ENCODE measurements at regions not wholly inside any gene's neighbourhood (a gene's known extent, or its start where the extent isn't known, plus 50 kb on each side); places are given as distances from the start of the nearest gene placed in this dataset.
A peak's percentile ranks its signal among the peaks of the same experiment; 100 is the strongest.
"Not testable (repeated sequence)": the region's sequence is repeated elsewhere in the genome, so short reads cannot be mapped to it uniquely, and the experiment has no call there.

DNA sequence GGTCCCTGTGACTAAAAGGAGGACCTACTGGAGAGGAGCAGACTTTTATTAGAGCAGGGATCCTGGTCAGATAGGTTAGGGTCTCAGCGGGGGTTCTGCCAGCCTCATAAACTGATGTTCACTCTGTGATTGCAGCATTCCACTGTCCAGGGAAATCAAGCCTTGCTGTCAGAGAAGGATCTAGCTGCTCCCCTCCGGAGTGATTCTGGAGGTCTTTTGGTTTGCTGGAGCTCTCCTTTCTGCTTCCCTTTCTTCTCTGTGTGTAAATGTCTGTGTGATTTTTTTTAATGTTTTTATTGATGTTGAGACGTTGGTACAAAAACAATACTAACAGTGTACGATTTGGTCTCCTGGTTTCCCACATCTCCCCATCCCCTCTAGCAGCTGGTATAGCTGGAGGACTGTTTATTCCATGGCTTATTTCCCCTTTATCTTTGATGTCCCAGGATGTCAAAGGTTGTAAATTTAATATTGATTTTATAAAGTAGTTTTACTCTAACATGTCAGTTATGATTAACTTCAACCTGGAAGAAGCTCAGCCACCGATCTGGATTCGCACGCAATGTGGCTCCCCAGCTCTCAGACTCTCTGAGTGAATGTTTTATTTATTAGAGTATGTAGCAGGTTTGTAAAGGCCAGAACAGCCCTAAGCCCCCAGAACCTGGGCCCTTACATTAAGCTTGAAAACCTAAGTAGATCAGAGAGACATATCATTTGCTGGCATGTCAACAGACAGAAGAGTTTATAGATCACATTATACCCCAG, 202.3 kb upstream of the G2E3 start:
- no peaks in the 10 kb centered on the region for H3K9me3 Mint-ChIP-seq
- Histone ChIP-seq H2AFZ (replicated peaks) (no peak overlapping the region), H3K9ac (no peak overlapping the region), H3K79me2 (ENCODE audit: low read depth) (no peaks in the 10 kb centered on the region), H3K27me3 (no peaks in the 10 kb centered on the region), H3K4me1 (peaks cover 8% of the 10 kb centered on the region), H3K4me2 (no peak overlapping the region), H3K36me3 (no peaks in the 10 kb centered on the region), H3K9me3 (ENCODE audit: low read depth) (no peaks in the 10 kb centered on the region), H3F3A (ENCODE audit: low read depth) (no peaks in the 10 kb centered on the region), H4K20me1 (ENCODE audit: low read depth) (no peaks in the 10 kb centered on the region), H3K4me3 (no peak overlapping the region), H3K27ac (no peak overlapping the region)
- H3K27ac Mint-ChIP-seq: no peak overlapping the region
- no peaks in the 10 kb centered on the region for H3K36me3 Mint-ChIP-seq
- peaks cover 19% of the 10 kb centered on the region for H3K4me1 Mint-ChIP-seq
- peaks cover 2% of the 10 kb centered on the region for H3K27me3 Mint-ChIP-seq (ENCODE audit: insufficient read depth, low read depth)
- no peak for DNase-seq (ENCODE audit: low spot score)
- TF ChIP-seq, protein P1, sequence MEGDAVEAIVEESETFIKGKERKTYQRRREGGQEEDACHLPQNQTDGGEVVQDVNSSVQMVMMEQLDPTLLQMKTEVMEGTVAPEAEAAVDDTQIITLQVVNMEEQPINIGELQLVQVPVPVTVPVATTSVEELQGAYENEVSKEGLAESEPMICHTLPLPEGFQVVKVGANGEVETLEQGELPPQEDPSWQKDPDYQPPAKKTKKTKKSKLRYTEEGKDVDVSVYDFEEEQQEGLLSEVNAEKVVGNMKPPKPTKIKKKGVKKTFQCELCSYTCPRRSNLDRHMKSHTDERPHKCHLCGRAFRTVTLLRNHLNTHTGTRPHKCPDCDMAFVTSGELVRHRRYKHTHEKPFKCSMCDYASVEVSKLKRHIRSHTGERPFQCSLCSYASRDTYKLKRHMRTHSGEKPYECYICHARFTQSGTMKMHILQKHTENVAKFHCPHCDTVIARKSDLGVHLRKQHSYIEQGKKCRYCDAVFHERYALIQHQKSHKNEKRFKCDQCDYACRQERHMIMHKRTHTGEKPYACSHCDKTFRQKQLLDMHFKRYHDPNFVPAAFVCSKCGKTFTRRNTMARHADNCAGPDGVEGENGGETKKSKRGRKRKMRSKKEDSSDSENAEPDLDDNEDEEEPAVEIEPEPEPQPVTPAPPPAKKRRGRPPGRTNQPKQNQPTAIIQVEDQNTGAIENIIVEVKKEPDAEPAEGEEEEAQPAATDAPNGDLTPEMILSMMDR (IDR thresholded peaks at IDR 0.05): no peak
- TF ChIP-seq EZH2 (IDR thresholded peaks at IDR 0.05) (no peak), EZH2phosphoT487 (IDR thresholded peaks at IDR 0.05) (no peak)
- H3K4me3 Mint-ChIP-seq: no peak overlapping the region

DNA sequence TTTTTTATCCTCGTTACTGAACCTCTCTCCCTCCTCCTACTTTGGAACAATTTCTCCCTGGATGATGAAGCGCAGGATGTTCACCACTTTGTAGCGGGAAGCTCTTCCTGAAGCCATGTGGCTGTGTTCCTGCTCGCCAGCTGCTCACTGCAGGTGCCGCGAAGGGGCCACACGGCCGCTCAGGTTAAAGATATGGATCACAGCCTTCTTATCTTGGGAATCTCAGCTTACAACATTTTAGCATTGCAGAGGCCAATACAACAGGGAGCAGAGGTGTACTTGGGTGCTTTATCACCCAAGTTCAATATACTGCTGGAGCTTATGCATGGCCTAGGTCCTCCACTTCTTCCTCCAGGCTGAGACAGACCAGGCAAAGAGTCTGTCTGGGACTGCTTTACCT, 201.2 kb upstream of the G2E3 start:
- no peak overlapping the region for H3K27ac ChIP-seq
- H4K20me1 ChIP-seq (ENCODE audit: low read depth): no peaks in the 10 kb centered on the region
- no peaks in the 10 kb centered on the region for H3F3A ChIP-seq (ENCODE audit: low read depth)
- peaks cover 24% of the 10 kb centered on the region for H3K4me1 Mint-ChIP-seq
- TF ChIP-seq EZH2 (IDR thresholded peaks at IDR 0.05) (no peak), EZH2phosphoT487 (IDR thresholded peaks at IDR 0.05) (no peak)
- TF ChIP-seq, protein P1 (IDR thresholded peaks at IDR 0.05): no peak
- no peak overlapping the region for H3K4me3 ChIP-seq
- H2AFZ ChIP-seq (replicated peaks): no peak overlapping the region
- no peaks in the 10 kb centered on the region for H3K79me2 ChIP-seq (ENCODE audit: low read depth)
- no peaks in the 10 kb centered on the region for H3K9me3 ChIP-seq (ENCODE audit: low read depth)
- no peaks in the 10 kb centered on the region for H3K36me3 Mint-ChIP-seq
- H3K9ac ChIP-seq: no peak overlapping the region
- H3K9me3 Mint-ChIP-seq: no peaks in the 10 kb centered on the region
- no peak for DNase-seq (ENCODE audit: low spot score)
- no peaks in the 10 kb centered on the region for H3K27me3 ChIP-seq
- no peak overlapping the region for H3K4me2 ChIP-seq
- H3K4me3 Mint-ChIP-seq: no peak overlapping the region
- no peak overlapping the region for H3K27ac Mint-ChIP-seq
- H3K27me3 Mint-ChIP-seq (ENCODE audit: insufficient read depth, low read depth): peaks cover 2% of the 10 kb centered on the region
- H3K4me1 ChIP-seq: peaks cover 8% of the 10 kb centered on the region
- no peaks in the 10 kb centered on the region for H3K36me3 ChIP-seq

DNA sequence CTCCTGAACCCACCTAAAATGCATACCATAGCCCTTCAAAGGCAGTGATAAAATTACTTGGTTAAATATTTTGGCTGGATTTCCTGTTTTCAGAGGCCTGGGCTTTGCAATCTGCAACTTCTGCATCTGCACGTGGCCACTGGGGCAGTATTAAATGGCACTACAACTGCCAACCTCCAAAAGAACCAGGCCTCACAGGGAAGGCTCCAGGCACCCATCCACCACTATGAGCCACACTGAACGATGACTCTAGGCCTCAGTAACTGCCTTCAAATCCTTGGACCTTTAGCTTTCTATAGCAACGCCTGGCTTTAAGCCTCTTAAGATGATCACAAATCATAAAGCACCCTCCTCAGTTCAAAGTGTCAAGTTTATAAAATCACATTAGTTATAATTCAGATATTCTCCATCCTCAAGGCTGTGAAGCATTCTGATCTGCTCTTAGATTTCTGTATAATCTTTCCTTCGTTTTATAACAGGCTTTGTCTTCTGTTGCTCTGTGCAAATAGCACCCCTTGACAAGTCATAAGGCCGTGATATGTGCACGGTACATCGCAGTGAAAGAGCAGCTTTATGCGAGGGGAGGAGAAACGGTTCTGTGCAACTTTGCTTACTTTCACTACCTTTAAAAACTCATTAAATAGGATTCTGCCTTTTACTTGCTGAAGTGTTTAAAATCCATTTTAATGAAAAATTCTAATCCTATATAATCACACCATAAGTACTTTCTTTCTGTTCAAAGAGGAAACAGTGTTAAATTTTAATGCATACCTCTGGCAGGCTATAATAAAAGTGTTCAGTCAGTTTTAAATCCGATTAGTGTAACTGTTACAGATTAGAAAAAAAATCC, 196.4 kb upstream of the G2E3 start:
- Histone ChIP-seq H3K4me3 (no peak overlapping the region), H3K4me1 (no peaks in the 10 kb centered on the region)
- peaks cover 2% of the 10 kb centered on the region for H3K27me3 Mint-ChIP-seq (ENCODE audit: insufficient read depth, low read depth)

DNA sequence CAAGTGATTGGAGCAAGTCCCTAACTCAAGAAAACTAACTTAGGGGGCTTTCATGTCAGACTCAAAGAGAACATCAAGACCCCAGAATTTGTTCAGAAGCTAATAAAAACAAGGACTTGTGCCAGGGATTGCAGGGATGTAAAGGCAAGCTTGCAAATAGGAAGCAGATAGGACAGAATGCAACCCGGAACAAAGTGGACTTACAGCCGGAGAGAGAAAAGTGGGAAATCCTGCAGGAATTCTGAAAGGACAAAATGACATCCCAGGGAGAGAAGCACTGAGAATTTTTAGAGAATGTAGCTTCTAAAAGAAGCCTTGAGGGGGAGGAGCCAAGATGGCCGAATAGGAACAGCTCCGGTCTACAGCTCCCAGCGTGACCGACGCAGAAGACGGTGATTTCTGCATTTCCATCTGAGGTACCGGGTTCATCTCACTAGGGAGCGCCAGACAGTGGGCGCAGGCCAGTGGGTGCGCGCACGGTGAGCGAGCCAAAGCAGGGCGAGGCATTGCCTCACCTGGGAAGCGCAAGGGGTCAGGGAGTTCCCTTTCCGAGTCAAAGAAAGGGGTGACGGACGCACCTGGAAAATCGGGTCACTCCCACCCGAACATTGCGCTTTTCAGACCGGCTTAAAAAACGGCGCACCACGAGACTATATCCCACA, 195.6 kb upstream of the G2E3 start:
- not testable (repeated sequence) for H3K9me3 ChIP-seq (ENCODE audit: low read depth); H3K4me1 ChIP-seq; H3F3A ChIP-seq (ENCODE audit: low read depth); H3K9ac ChIP-seq; H3K36me3 ChIP-seq; DNase-seq (ENCODE audit: low spot score); H3K27ac Mint-ChIP-seq; H4K20me1 ChIP-seq (ENCODE audit: low read depth); H3K79me2 ChIP-seq (ENCODE audit: low read depth); H3K4me1 Mint-ChIP-seq; H3K36me3 Mint-ChIP-seq; H3K9me3 Mint-ChIP-seq; H3K27ac ChIP-seq; H3K4me3 ChIP-seq; H3K4me2 ChIP-seq; H3K27me3 Mint-ChIP-seq (ENCODE audit: insufficient read depth, low read depth); H3K4me3 Mint-ChIP-seq; H3K27me3 ChIP-seq
- H2AFZ ChIP-seq (replicated peaks): peak overlapping the region; percentile 84

More for the DNA sequence above, 196.4 kb upstream of the G2E3 start:
- H3K79me2 ChIP-seq (ENCODE audit: low read depth): no peaks in the 10 kb centered on the region
- H3K27me3 ChIP-seq: no peaks in the 10 kb centered on the region
- Mint-ChIP-seq H3K27ac (no peak overlapping the region), H3K4me1 (peaks cover 9% of the 10 kb centered on the region), H3K4me3 (no peak overlapping the region), H3K36me3 (no peaks in the 10 kb centered on the region), H3K9me3 (peaks cover 3% of the 10 kb centered on the region)
- no peaks in the 10 kb centered on the region for H3K36me3 ChIP-seq
- no peaks in the 10 kb centered on the region for H3K9me3 ChIP-seq (ENCODE audit: low read depth)
- H4K20me1 ChIP-seq (ENCODE audit: low read depth): no peaks in the 10 kb centered on the region
- no peak overlapping the region for H3K27ac ChIP-seq
- DNase-seq (ENCODE audit: low spot score): no peak
- H3K9ac ChIP-seq: no peak overlapping the region
- H2AFZ ChIP-seq (replicated peaks): peak overlapping the region; percentile 84
- no peaks in the 10 kb centered on the region for H3F3A ChIP-seq (ENCODE audit: low read depth)
- TF ChIP-seq, protein P1 (IDR thresholded peaks at IDR 0.05): no peak
- TF ChIP-seq EZH2phosphoT487 (IDR thresholded peaks at IDR 0.05): no peak
- no peak for TF ChIP-seq EZH2 (IDR thresholded peaks at IDR 0.05)
- H3K4me2 ChIP-seq: no peak overlapping the region

Measured in neural progenitor cell (in vitro differentiated cells).